Mucosa of rectum (tissue), 2 donors: ENCODE measurements at regions not wholly inside any gene's neighbourhood (a gene's known extent, or its start where the extent isn't known, plus 50 kb on each side); places are given as distances from the start of the nearest gene placed in this dataset.

Experiments used
- H3K27ac ChIP-seq, 2 donors: one replicate each; pipeline ENCODE4 v1.7.0; 2013; ENCODE audit warnings: inconsistent platforms in 2 of 2, low read depth in 2 of 2, low read length in 2 of 2
- H3K27me3 ChIP-seq, 2 donors: one replicate each; pipeline ENCODE4 v1.7.0; 2013; ENCODE audit warnings: low read length in 2 of 2; ENCODE audit not compliant: control insufficient read depth in 2 of 2, insufficient read depth in 2 of 2
- H3K36me3 ChIP-seq, 2 donors: one replicate each; pipeline ENCODE4 v1.7.0; 2013; ENCODE audit warnings: low read length in 2 of 2; ENCODE audit not compliant: control insufficient read depth in 2 of 2, insufficient read depth in 2 of 2
- H3K4me1 ChIP-seq, 2 donors: one replicate each; pipeline ENCODE4 v1.7.0; 2013; ENCODE audit warnings: low read length in 2 of 2, mild to moderate bottlenecking in 1 of 2; ENCODE audit not compliant: control insufficient read depth in 2 of 2, insufficient read depth in 2 of 2
- H3K4me3 ChIP-seq, 2 donors: one replicate each; pipeline ENCODE4 v1.7.0; 2013; ENCODE audit warnings: low read length in 2 of 2
- H3K9ac ChIP-seq, 2 donors: one replicate each; pipeline ENCODE4 v1.7.0; 2013; ENCODE audit warnings: low read length in 2 of 2, low read depth in 1 of 2, mild to moderate bottlenecking in 1 of 2
- H3K9me3 ChIP-seq, 2 donors: one replicate each; pipeline ENCODE4 v1.7.0; 2013; ENCODE audit warnings: low read length in 2 of 2; ENCODE audit not compliant: control insufficient read depth in 2 of 2
- donor health status: healthy.
- donor health status: Normal muscosa, but diverticular disease.

DNA sequence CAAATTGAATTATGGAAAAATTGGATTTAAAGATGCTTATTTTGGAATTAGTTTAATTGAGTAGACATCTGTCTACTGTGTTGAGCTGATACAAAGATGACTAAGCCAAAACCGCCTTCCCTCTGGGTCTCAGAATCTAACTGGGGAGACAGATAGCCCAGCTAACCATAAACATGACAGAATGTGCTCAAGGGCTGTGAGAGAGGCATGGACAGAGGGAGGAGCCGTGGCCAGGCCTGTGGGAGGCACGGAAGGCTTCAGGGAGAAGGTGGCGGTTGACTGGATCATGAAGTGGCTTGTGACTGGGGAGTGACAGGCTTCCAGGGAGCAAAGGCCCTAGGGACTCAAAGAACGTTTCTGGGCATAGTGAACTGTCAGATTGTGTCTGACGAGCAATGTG is 74.6 kb downstream of the DACT1 start:
- Histone ChIP-seq H3K4me3 (no peak overlapping the region), H3K27ac (no peak overlapping the region), H3K9me3 (no peaks in the 10 kb centered on the region), H3K4me1 (no peaks in the 10 kb centered on the region), H3K9ac (no peak overlapping the region), H3K27me3 (no peaks in the 10 kb centered on the region), H3K36me3 (no peaks in the 10 kb centered on the region)

- Histone ChIP-seq H3K9ac (no peak overlapping the region), H3K4me3 (no peak overlapping the region), H3K9me3 (no peaks in the 10 kb centered on the region), H3K27ac (no peak overlapping the region), H3K36me3 (no peaks in the 10 kb centered on the region), H3K4me1 (no peaks in the 10 kb centered on the region), H3K27me3 (no peaks in the 10 kb centered on the region)
These were observed 75.9 kb downstream of the DACT1 start for GRCh38 chr14:58713677-58714076.

- H3K4me3 ChIP-seq: no peak overlapping the region
- no peaks in the 10 kb centered on the region for H3K4me1 ChIP-seq
- no peak overlapping the region for H3K9ac ChIP-seq
- no peak overlapping the region for H3K27ac ChIP-seq
- no peaks in the 10 kb centered on the region for H3K36me3 ChIP-seq
- no peaks in the 10 kb centered on the region for H3K9me3 ChIP-seq
- no peaks in the 10 kb centered on the region for H3K27me3 ChIP-seq
These were observed 78.9 kb downstream of the DACT1 start for GRCh38 chr14:58716706-58717105.

DNA sequence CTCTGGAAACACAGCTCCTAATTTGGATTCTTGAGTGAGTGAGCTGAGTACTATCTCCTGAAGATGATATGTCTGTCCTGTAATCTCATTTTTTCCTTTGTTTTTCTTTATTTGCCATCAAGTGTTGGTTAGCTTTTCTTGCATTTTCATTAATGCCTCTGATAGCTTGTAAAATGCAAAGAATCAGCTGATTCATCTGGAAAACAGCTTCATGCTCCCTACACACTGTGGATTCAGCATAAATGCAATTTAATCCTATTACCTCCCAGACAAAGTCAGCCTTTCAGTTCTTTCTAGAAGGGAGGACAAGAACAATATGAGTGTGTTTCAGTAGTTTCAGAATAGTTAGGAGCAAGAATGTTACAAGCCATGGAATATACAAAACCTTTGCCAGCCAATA is 79.4 kb downstream of the DACT1 start:
- Histone ChIP-seq H3K27ac (peak overlapping the region in 1 of 2 donors; percentile 32), H3K9me3 (no peaks in the 10 kb centered on the region), H3K4me1 (no peaks in the 10 kb centered on the region), H3K9ac (no peak overlapping the region), H3K27me3 (no peaks in the 10 kb centered on the region), H3K36me3 (no peaks in the 10 kb centered on the region), H3K4me3 (no peak overlapping the region)

- no peaks in the 10 kb centered on the region for H3K36me3 ChIP-seq
- H3K9me3 ChIP-seq: no peaks in the 10 kb centered on the region
- no peaks in the 10 kb centered on the region for H3K27me3 ChIP-seq
- no peaks in the 10 kb centered on the region for H3K4me1 ChIP-seq
- no peak overlapping the region for H3K4me3 ChIP-seq
- H3K27ac ChIP-seq: peak overlapping the region in 1 of 2 donors; percentile 32
- H3K9ac ChIP-seq: no peak overlapping the region
These were observed 80.1 kb downstream of the DACT1 start for GRCh38 chr14:58717813-58718212.

DNA sequence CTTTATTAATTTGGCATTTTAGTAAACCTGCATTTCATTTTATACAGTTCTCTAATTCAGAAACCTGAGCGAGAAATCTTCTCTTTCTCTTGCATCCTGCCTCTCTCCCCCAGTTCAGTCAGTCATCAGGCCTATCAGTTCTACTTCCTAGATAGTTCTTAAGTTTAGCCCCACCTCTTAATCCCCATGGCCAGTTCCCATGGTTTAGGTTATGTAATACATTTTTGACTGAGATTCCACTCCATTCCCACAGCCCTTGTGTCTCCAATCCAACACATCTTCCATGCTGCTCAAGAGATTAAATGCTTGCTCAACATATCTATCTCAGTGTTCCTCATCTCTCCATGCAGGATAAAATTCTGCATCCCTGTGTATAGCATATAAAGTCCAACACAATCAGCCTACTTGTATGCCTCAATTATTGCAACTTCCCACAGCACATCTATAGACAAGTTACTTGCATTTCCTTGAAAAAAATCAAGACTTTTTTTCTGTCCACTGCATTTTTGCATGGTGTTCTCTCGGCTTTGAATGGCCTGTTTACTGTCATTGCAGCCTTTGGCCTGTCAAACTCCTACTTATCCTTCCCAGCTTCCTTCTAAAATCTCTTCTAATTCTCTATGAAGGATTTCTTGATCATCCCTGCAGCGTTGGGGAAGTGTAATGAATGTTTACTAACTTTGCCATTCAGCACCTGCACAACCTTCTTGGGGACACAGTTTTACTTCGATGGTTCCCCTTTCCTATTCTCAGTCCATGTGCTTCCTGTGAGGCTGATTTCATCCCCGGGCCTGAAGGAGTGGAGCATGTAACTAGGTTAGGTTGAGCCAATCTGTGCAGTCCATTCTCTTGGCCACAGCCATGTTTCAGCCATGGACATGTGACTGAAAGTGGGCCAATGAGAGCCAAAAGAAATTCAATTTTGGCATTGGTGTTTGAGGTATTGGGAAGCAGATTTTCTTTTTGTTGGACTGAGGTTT is 80.8 kb downstream of the DACT1 start:
- no peaks in the 10 kb centered on the region for H3K4me1 ChIP-seq
- H3K27ac ChIP-seq: no peak overlapping the region
- H3K4me3 ChIP-seq: no peak overlapping the region
- no peak overlapping the region for H3K9ac ChIP-seq
- no peaks in the 10 kb centered on the region for H3K9me3 ChIP-seq
- no peaks in the 10 kb centered on the region for H3K36me3 ChIP-seq
- no peaks in the 10 kb centered on the region for H3K27me3 ChIP-seq

- no peak overlapping the region for H3K27ac ChIP-seq
- no peak overlapping the region for H3K4me3 ChIP-seq
- H3K36me3 ChIP-seq: no peaks in the 10 kb centered on the region
- no peaks in the 10 kb centered on the region for H3K27me3 ChIP-seq
- H3K9me3 ChIP-seq: no peaks in the 10 kb centered on the region
- no peaks in the 10 kb centered on the region for H3K4me1 ChIP-seq
- H3K9ac ChIP-seq: no peak overlapping the region
These were observed 84.0 kb downstream of the DACT1 start for GRCh38 chr14:58721723-58722122.

DNA sequence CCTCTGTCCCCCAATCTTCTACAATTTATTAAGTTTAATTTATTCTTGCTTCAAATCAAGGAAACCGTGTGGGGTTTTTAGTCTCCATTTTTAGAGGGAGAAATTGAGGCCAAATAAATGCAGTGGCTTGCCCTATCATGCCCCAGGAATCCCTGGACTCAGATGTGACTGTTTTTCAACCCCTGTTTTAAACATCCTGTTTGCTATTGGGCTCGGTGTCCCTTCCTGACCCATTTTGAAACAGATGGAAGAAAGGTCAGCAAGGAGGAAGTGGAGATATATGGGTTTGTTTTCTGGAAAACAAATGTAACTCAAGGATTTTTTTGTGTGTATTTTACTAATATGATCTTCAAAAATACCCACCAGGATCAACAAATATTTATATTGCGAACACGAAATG is 84.7 kb downstream of the DACT1 start:
- H3K4me3 ChIP-seq: no peak overlapping the region
- H3K9ac ChIP-seq: no peak overlapping the region
- H3K27ac ChIP-seq: no peak overlapping the region
- no peaks in the 10 kb centered on the region for H3K9me3 ChIP-seq
- H3K4me1 ChIP-seq: no peaks in the 10 kb centered on the region
- H3K27me3 ChIP-seq: no peaks in the 10 kb centered on the region
- no peaks in the 10 kb centered on the region for H3K36me3 ChIP-seq

DNA sequence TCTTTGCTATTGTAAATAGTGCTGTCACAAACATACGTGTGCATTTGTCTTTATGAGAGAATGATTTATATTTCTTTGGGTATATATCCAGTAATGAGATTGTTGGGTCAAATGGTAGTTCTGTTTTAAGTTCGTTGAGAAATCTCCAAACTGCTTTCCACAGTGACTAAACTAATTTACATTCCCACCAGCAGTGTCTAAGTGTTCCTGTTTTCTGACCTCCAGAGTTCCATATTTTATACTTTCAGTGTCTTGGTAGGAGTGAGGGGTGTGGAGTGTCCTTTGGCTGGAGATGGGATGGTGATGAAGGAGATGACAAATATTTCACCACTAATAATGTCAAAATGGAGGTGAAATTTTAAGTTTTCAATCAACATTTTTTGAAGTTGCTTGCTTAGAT is 86.4 kb downstream of the DACT1 start:
- no peak overlapping the region for H3K4me3 ChIP-seq
- H3K4me1 ChIP-seq: no peaks in the 10 kb centered on the region
- no peak overlapping the region for H3K9ac ChIP-seq
- no peaks in the 10 kb centered on the region for H3K9me3 ChIP-seq
- no peaks in the 10 kb centered on the region for H3K36me3 ChIP-seq
- no peaks in the 10 kb centered on the region for H3K27me3 ChIP-seq
- no peak overlapping the region for H3K27ac ChIP-seq

DNA sequence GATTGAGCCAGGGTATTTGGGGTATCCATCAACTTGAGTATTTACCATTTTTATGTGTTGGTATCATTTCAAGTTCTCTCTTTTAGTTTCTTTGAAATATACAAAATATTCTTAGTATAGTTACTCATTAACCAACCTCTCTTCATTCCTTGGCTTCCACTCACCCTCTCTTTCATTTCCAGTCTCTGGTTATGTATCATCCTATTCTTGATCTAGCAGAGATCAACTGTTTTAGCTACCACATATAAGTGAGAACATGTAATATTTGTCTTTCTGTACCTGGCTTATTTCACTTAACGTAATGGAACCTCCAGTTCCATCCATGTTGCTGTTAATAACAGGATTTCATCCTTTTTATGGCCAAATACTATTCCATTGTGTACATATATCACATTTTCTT is 86.9 kb downstream of the DACT1 start:
- Histone ChIP-seq H3K27ac (no peak overlapping the region), H3K36me3 (no peaks in the 10 kb centered on the region), H3K27me3 (no peaks in the 10 kb centered on the region), H3K4me3 (no peak overlapping the region), H3K9me3 (no peaks in the 10 kb centered on the region), H3K4me1 (no peaks in the 10 kb centered on the region), H3K9ac (no peak overlapping the region)
